ENCODE measurements at regions not wholly inside any gene's neighbourhood (a gene's known extent, or its start where the extent isn't known, plus 50 kb on each side); places are given as distances from the start of the nearest gene placed in this dataset.

- CTCF ChIA-PET: no interaction called here
- BruUV-seq (replicated peaks): no TSS peak
- no peak for DNase-seq (ENCODE audit: low read depth, low spot score)
These were observed 133.6 kb upstream of the GLRA1 start for GRCh38 chr5:152058267-152058666.

GRCh38 chr5:152056931-152057330 lies 132.3 kb upstream of the GLRA1 start:
- no peaks in the 10 kb centered on the region for H3K9me3 ChIP-seq (ENCODE audit: control insufficient read depth, insufficient read depth, low read depth, low read length)
- H3K27ac ChIP-seq (ENCODE audit: low read length): no peak overlapping the region
- no peaks in the 10 kb centered on the region for H3K27me3 ChIP-seq (ENCODE audit: control insufficient read depth, insufficient read depth, low read length)
- ChIA-PET CTCF (no interaction called here), POLR2A (no interaction called here)
- BruUV-seq (replicated peaks): no TSS peak
- in situ Hi-C loops (cut with HindIII; ENCODE audit: low pct_unique_long_range_greater_than_20kb, low sequenced_read_pairs) (no loop called here), intact Hi-C loops (cut with micrococcal nuclease; ENCODE audit: unreplicated experiment) (no loop called here)
- no peak for DNase-seq (ENCODE audit: low read depth, low spot score)
- no peaks in the 10 kb centered on the region for H3K36me3 ChIP-seq (ENCODE audit: control insufficient read depth, insufficient read depth, low read length)
- TF ChIP-seq, protein P1, sequence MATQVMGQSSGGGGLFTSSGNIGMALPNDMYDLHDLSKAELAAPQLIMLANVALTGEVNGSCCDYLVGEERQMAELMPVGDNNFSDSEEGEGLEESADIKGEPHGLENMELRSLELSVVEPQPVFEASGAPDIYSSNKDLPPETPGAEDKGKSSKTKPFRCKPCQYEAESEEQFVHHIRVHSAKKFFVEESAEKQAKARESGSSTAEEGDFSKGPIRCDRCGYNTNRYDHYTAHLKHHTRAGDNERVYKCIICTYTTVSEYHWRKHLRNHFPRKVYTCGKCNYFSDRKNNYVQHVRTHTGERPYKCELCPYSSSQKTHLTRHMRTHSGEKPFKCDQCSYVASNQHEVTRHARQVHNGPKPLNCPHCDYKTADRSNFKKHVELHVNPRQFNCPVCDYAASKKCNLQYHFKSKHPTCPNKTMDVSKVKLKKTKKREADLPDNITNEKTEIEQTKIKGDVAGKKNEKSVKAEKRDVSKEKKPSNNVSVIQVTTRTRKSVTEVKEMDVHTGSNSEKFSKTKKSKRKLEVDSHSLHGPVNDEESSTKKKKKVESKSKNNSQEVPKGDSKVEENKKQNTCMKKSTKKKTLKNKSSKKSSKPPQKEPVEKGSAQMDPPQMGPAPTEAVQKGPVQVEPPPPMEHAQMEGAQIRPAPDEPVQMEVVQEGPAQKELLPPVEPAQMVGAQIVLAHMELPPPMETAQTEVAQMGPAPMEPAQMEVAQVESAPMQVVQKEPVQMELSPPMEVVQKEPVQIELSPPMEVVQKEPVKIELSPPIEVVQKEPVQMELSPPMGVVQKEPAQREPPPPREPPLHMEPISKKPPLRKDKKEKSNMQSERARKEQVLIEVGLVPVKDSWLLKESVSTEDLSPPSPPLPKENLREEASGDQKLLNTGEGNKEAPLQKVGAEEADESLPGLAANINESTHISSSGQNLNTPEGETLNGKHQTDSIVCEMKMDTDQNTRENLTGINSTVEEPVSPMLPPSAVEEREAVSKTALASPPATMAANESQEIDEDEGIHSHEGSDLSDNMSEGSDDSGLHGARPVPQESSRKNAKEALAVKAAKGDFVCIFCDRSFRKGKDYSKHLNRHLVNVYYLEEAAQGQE (IDR thresholded peaks at IDR 0.05; ENCODE audit: insufficient read depth in 1 of 2, low read depth in 2 of 2, low read length in 1 of 2): no peak
- TF ChIP-seq TCF7L2 (IDR thresholded peaks at IDR 0.05; ENCODE audit: low read depth, low read length): no peak
- ATAC-seq: no peak
- no peaks in the 10 kb centered on the region for H3K4me1 ChIP-seq (ENCODE audit: control insufficient read depth, insufficient read depth, low read length)
- H3K4me3 ChIP-seq (ENCODE audit: low read depth in 2 of 2, low read length in 2 of 2): no peak overlapping the region

More at GRCh38 chr5:152058267-152058666, 133.6 kb upstream of the GLRA1 start:
- H3K4me3 ChIP-seq (ENCODE audit: low read depth in 2 of 2, low read length in 2 of 2): no peak overlapping the region
- H3K27ac ChIP-seq (ENCODE audit: low read length): no peak overlapping the region
- TF ChIP-seq POLR2AphosphoS5 (IDR thresholded peaks at IDR 0.05; ENCODE audit: low read depth, low read length) (no peak), TCF7L2 (IDR thresholded peaks at IDR 0.05; ENCODE audit: low read depth, low read length) (no peak), CTCF (IDR thresholded peaks at IDR 0.05) (no peak), SIN3A (IDR thresholded peaks at IDR 0.05; ENCODE audit: borderline replicate concordance, insufficient read depth, low read depth, low read length) (no peak)
- TF ChIP-seq, protein P1 (IDR thresholded peaks at IDR 0.05; ENCODE audit: insufficient read depth in 1 of 2, low read depth in 2 of 2, low read length in 1 of 2): no peak
- H3K9me3 ChIP-seq (ENCODE audit: control insufficient read depth, insufficient read depth, low read depth, low read length): no peaks in the 10 kb centered on the region
- in situ Hi-C loops (cut with HindIII; ENCODE audit: low pct_unique_long_range_greater_than_20kb, low sequenced_read_pairs) (no loop called here), intact Hi-C loops (cut with micrococcal nuclease; ENCODE audit: unreplicated experiment) (no loop called here)
- POLR2A ChIA-PET: no interaction called here
- H3K27me3 ChIP-seq (ENCODE audit: control insufficient read depth, insufficient read depth, low read length): no peaks in the 10 kb centered on the region
- no peak for ATAC-seq
- H3K36me3 ChIP-seq (ENCODE audit: control insufficient read depth, insufficient read depth, low read length): no peaks in the 10 kb centered on the region
- H3K4me1 ChIP-seq (ENCODE audit: control insufficient read depth, insufficient read depth, low read length): no peaks in the 10 kb centered on the region
